SK-N-SH treated with all-trans-retinoic acid at 6 μM for 48 hours (cell line): ENCODE measurements at regions not wholly inside any gene's neighbourhood (a gene's known extent, or its start where the extent isn't known, plus 50 kb on each side); places are given as distances from the start of the nearest gene placed in this dataset.

ENCODE experiments used
- CREB5 ChIP-seq: fragments of 250-450 bp; sonication (Bioruptor Pico); IDR thresholded peaks from 2 replicates; pipeline ENCODE4 v1.5.1; 2020; ENCODE audit warnings: low read depth, mild to moderate bottlenecking, moderate library complexity
- PATZ1 ChIP-seq: fragments of 250-450 bp; sonication (Bioruptor Pico); IDR thresholded peaks from 2 replicates; pipeline ENCODE4 v1.8.0; 2020; ENCODE audit warnings: mild to moderate bottlenecking, moderate library complexity, borderline replicate concordance

GRCh38 chr1:109823543-109824348, 60.0 kb upstream of the EPS8L3 start:
- TF ChIP-seq CREB5: no peak
- no peak for TF ChIP-seq PATZ1 (CRISPR knock-in tag)
